HCT116 (cell line): ENCODE measurements at regions not wholly inside any gene's neighbourhood (a gene's known extent, or its start where the extent isn't known, plus 50 kb on each side); places are given as distances from the start of the nearest gene placed in this dataset.

Source experiments
- ATAC-seq: fragments of 200-7000 bp; cut with Tn5 transposase; 2 replicates; pipeline ENCODE4 v1.9.1; 2020; ENCODE audit warnings: mild to moderate bottlenecking, moderate library complexity
- BruUV-seq: library from RNA; stranded (reverse); fragments of 400-500 nt; replicated peaks from 2 replicates; lab custom pipeline; 2021; lab: Mats Ljungman, UMichigan
- CTCF ChIA-PET: fragments of 300-600 bp; sonication (Branson Sonifier 250); formaldehyde crosslinking; loops from one replicate; lab custom pipeline; 2021; ENCODE audit warnings: antibody characterized with exemption; lab: Charles Lee
- POLR2A ChIA-PET: fragments of 300-600, 350-600 bp; sonication (Branson Sonifier 250); formaldehyde crosslinking; loops from one replicate; lab custom pipeline; 2021; ENCODE audit warnings: antibody characterized with exemption; lab: Charles Lee
- RAD21 ChIA-PET, 2 experiments: fragments of 300-600 bp; sonication (Branson Sonifier 250); formaldehyde crosslinking; loops; one replicate each; lab custom pipeline; 2023; ENCODE audit warnings: low total read pairs in 2 of 2; ENCODE audit not compliant: uncharacterized antibody in 2 of 2, unreplicated experiment in 2 of 2, low non-redundant PET in 1 of 2; lab: Charles Lee
- DNase-seq: peaks from one replicate; pipeline ENCODE4 v3.0.0-alpha.2; 2010; ENCODE audit warnings: low read depth, low spot score
- H2AFZ ChIP-seq: fragments of 200-600 bp; shearing (Covaris generic), sonication (generic); 2 replicates; pipeline ENCODE4 v1.6.1; 2017; ENCODE audit warnings: low read depth, mixed run types, mixed read lengths, antibody characterized with exemption, low read length; ENCODE audit not compliant: poor library complexity, severe bottlenecking
- H3K27ac ChIP-seq: 2 replicates; pipeline ENCODE4 v1.5.1; 2012; ENCODE audit warnings: low read depth, low read length
- H3K27me3 ChIP-seq: fragments of 200-600 bp; sonication (generic); 2 replicates; pipeline ENCODE4 v1.6.1; 2016; ENCODE audit warnings: mixed run types, low read length, mixed read lengths; ENCODE audit not compliant: insufficient read depth
- H3K36me3 ChIP-seq, 2 experiments: fragments of 200-500 bp in 1 of 2; fragments of 200-600 bp in 1 of 2; sonication (Bioruptor generic) in 1 of 2; sonication (generic) in 1 of 2; 2 replicates each; pipeline versions ENCODE4 v1.5.1 to v1.6.1; 2014 to 2016; ENCODE audit warnings: low read length in 2 of 2, inconsistent platforms in 1 of 2, mixed read lengths in 1 of 2, mixed run types in 1 of 2; ENCODE audit not compliant: insufficient read depth in 2 of 2, control insufficient read depth in 1 of 2
- H3K4me1 ChIP-seq, 2 experiments: fragments of 200-600 bp in 1 of 2; sonication (generic) in 1 of 2; 2 replicates each; pipeline versions ENCODE4 v1.5.1 to v1.6.1; 2012 to 2017; ENCODE audit warnings: low read length in 2 of 2, inconsistent platforms in 1 of 2, mild to moderate bottlenecking in 1 of 2, mixed read lengths in 1 of 2, mixed run types in 1 of 2, moderate library complexity in 1 of 2; ENCODE audit not compliant: insufficient read depth in 2 of 2, control insufficient read depth in 1 of 2
- H3K4me2 ChIP-seq: fragments of 200-600 bp; sonication (generic); 2 replicates; pipeline ENCODE4 v1.6.1; 2017; ENCODE audit warnings: mixed run types, low read length, mixed read lengths
- H3K4me3 ChIP-seq, 2 experiments: fragments of 200-600 bp in 1 of 2; sonication (generic) in 1 of 2; replicated peaks in 1 of 2; 2 replicates each; pipeline ENCODE4 v1.5.1; 2011 to 2016; ENCODE audit warnings: low read length in 2 of 2, control low read depth in 1 of 2, low read depth in 1 of 2, mild to moderate bottlenecking in 1 of 2, mixed read lengths in 1 of 2, mixed run types in 1 of 2
- H3K79me2 ChIP-seq: fragments of 200-600 bp; sonication (generic); 2 replicates; pipeline ENCODE4 v1.6.1; 2017; ENCODE audit warnings: mild to moderate bottlenecking, mixed run types, low read length, moderate library complexity, mixed read lengths; ENCODE audit not compliant: insufficient read depth
- H3K9ac ChIP-seq: fragments of 200-600 bp; sonication (generic); 2 replicates; pipeline ENCODE4 v1.6.1; 2016; ENCODE audit warnings: low read length, mixed read lengths
- H3K9me2 ChIP-seq: fragments of 200-600 bp; sonication (generic), shearing (Covaris generic); 2 replicates; pipeline ENCODE4 v1.6.1; 2017; ENCODE audit warnings: mixed run types, mild to moderate bottlenecking, moderate library complexity; ENCODE audit not compliant: insufficient read depth
- H3K9me3 ChIP-seq, 2 experiments: fragments of 200-500 bp in 1 of 2; fragments of 200-600 bp in 1 of 2; sonication (Bioruptor generic) in 1 of 2; sonication (generic) in 1 of 2; 2 replicates each; pipeline ENCODE4 v1.6.1; 2014 to 2017; ENCODE audit warnings: low read length in 2 of 2, mixed read lengths in 2 of 2, inconsistent platforms in 1 of 2, low read depth in 1 of 2, mild to moderate bottlenecking in 1 of 2, mixed run types in 1 of 2, moderate library complexity in 1 of 2; ENCODE audit not compliant: control insufficient read depth in 1 of 2, insufficient read depth in 1 of 2
- H4K20me1 ChIP-seq: fragments of 200-600 bp; sonication (generic), shearing (Covaris generic); 2 replicates; pipeline ENCODE4 v1.6.1; 2017; ENCODE audit warnings: mixed run types, mild to moderate bottlenecking, moderate library complexity; ENCODE audit not compliant: insufficient read depth
- ATF3 ChIP-seq: IDR thresholded peaks from 2 replicates; pipeline ENCODE4 v1.6.1; 2012
- EZH2phosphoT487 ChIP-seq: fragments of 200-600 bp; IDR thresholded peaks from 2 replicates; pipeline ENCODE4 v1.6.1; 2018; ENCODE audit warnings: antibody characterized with exemption, borderline replicate concordance
- RAD21 ChIP-seq: IDR thresholded peaks from 2 replicates; pipeline ENCODE4 v1.6.1; 2012; ENCODE audit warnings: low read depth, mild to moderate bottlenecking
- SP1 ChIP-seq: IDR thresholded peaks from 2 replicates; pipeline ENCODE4 v1.6.1; 2012; ENCODE audit warnings: low read depth
- intact Hi-C: fragments of 100-400 bp; cut with micrococcal nuclease; formaldehyde crosslinking; loops from 2 replicates; pipeline ENCODE4 v1.10.0; 2022
- TF ChIP-seq, protein P1 (sequence below): IDR thresholded peaks from 2 replicates; pipeline ENCODE4 v1.6.1; 2011; ENCODE audit warnings: mild to moderate bottlenecking, low read length, moderate library complexity; ENCODE audit not compliant: insufficient replicate concordance; ENCODE audit errors: extremely low read depth
- TF ChIP-seq, protein P2 (sequence below): IDR thresholded peaks from 2 replicates; pipeline ENCODE4 v1.6.1; 2012; ENCODE audit warnings: low read depth
- TF ChIP-seq, protein P3 (sequence below), 3 experiments: fragments of 200-600 bp in 1 of 3; sonication (generic) in 1 of 3; IDR thresholded peaks in 2 of 3; conservative IDR thresholded peaks in 1 of 3; 2 replicates each; pipeline ENCODE4 v1.5.1; 2012 to 2017; ENCODE audit warnings: low read depth in 2 of 3, low read length in 2 of 3, antibody characterized with exemption in 1 of 3, borderline replicate concordance in 1 of 3, control low read depth in 1 of 3, mild to moderate bottlenecking in 1 of 3, mixed read lengths in 1 of 3, mixed run types in 1 of 3, moderate library complexity in 1 of 3; ENCODE audit not compliant: insufficient read depth in 1 of 3

DNA sequence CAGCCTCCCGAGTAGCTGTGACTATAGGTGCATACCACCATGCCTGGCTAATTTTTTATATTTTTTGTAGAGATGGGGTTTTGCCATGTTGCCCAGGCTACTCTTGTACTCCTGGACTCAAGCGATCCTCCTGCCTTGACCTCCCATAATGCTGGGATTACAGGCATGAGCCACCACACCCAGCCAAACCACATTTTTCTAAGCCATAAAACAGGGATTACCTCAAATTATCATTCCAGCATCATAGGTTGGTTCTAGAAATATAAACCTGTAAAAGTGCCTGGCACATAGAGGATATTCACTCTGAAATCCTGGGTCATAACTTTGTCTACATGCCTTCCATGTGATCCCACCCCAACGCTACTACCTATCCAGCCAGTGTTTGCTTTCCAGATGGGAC is 59.4 kb upstream of the JAK1 start:
- no peak for ATAC-seq
- no peaks in the 10 kb centered on the region for H3K27me3 ChIP-seq
- no peaks in the 10 kb centered on the region for H4K20me1 ChIP-seq
- TF ChIP-seq RAD21 (no peak), ATF3 (no peak), EZH2phosphoT487 (no peak), SP1 (no peak)
- TF ChIP-seq, protein P1, sequence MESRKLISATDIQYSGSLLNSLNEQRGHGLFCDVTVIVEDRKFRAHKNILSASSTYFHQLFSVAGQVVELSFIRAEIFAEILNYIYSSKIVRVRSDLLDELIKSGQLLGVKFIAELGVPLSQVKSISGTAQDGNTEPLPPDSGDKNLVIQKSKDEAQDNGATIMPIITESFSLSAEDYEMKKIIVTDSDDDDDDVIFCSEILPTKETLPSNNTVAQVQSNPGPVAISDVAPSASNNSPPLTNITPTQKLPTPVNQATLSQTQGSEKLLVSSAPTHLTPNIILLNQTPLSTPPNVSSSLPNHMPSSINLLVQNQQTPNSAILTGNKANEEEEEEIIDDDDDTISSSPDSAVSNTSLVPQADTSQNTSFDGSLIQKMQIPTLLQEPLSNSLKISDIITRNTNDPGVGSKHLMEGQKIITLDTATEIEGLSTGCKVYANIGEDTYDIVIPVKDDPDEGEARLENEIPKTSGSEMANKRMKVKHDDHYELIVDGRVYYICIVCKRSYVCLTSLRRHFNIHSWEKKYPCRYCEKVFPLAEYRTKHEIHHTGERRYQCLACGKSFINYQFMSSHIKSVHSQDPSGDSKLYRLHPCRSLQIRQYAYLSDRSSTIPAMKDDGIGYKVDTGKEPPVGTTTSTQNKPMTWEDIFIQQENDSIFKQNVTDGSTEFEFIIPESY, result no peak
- TF ChIP-seq, protein P2, sequence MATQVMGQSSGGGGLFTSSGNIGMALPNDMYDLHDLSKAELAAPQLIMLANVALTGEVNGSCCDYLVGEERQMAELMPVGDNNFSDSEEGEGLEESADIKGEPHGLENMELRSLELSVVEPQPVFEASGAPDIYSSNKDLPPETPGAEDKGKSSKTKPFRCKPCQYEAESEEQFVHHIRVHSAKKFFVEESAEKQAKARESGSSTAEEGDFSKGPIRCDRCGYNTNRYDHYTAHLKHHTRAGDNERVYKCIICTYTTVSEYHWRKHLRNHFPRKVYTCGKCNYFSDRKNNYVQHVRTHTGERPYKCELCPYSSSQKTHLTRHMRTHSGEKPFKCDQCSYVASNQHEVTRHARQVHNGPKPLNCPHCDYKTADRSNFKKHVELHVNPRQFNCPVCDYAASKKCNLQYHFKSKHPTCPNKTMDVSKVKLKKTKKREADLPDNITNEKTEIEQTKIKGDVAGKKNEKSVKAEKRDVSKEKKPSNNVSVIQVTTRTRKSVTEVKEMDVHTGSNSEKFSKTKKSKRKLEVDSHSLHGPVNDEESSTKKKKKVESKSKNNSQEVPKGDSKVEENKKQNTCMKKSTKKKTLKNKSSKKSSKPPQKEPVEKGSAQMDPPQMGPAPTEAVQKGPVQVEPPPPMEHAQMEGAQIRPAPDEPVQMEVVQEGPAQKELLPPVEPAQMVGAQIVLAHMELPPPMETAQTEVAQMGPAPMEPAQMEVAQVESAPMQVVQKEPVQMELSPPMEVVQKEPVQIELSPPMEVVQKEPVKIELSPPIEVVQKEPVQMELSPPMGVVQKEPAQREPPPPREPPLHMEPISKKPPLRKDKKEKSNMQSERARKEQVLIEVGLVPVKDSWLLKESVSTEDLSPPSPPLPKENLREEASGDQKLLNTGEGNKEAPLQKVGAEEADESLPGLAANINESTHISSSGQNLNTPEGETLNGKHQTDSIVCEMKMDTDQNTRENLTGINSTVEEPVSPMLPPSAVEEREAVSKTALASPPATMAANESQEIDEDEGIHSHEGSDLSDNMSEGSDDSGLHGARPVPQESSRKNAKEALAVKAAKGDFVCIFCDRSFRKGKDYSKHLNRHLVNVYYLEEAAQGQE, result no peak
- TF ChIP-seq, protein P3, sequence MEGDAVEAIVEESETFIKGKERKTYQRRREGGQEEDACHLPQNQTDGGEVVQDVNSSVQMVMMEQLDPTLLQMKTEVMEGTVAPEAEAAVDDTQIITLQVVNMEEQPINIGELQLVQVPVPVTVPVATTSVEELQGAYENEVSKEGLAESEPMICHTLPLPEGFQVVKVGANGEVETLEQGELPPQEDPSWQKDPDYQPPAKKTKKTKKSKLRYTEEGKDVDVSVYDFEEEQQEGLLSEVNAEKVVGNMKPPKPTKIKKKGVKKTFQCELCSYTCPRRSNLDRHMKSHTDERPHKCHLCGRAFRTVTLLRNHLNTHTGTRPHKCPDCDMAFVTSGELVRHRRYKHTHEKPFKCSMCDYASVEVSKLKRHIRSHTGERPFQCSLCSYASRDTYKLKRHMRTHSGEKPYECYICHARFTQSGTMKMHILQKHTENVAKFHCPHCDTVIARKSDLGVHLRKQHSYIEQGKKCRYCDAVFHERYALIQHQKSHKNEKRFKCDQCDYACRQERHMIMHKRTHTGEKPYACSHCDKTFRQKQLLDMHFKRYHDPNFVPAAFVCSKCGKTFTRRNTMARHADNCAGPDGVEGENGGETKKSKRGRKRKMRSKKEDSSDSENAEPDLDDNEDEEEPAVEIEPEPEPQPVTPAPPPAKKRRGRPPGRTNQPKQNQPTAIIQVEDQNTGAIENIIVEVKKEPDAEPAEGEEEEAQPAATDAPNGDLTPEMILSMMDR (IDR thresholded peaks at IDR 0.05 in 2 of 3, conservative IDR thresholded peaks at IDR 0.05 in 1 of 3; ENCODE audit: borderline replicate concordance in 1 of 3, insufficient read depth in 1 of 3, low read depth in 2 of 3, low read length in 2 of 3), result no peak
- H3K4me2 ChIP-seq, result no peak overlapping the region
- H3K4me3 ChIP-seq, result no peak overlapping the region
- H3K9ac ChIP-seq, result no peak overlapping the region
- H3K27ac ChIP-seq, result no peak overlapping the region
- no peak overlapping the region for H2AFZ ChIP-seq
- H3K36me3 ChIP-seq, result no peaks in the 10 kb centered on the region
- no peaks in the 10 kb centered on the region for H3K4me1 ChIP-seq
- RAD21 ChIA-PET, result no interaction called here
- H3K79me2 ChIP-seq, result no peaks in the 10 kb centered on the region
- BruUV-seq, result no TSS peak
- H3K9me2 ChIP-seq, result no peaks in the 10 kb centered on the region
- CTCF ChIA-PET, result no interaction called here
- POLR2A ChIA-PET, result interaction anchor here (1.1 kb wide), 1 partner anchor 8 kb away, joined by 3 read pairs; no protein-coding TSS in a partner anchor
- H3K9me3 ChIP-seq, result no peaks in the 10 kb centered on the region
- intact Hi-C loops, result no loop called here
- no peak for DNase-seq
